Inferior parietal cortex (tissue), 1 donor: ENCODE measurements at regions not wholly inside any gene's neighbourhood (a gene's known extent, or its start where the extent isn't known, plus 50 kb on each side); places are given as distances from the start of the nearest gene placed in this dataset.

Source experiments
- DNase-seq: peaks from one replicate; pipeline ENCODE4 v3.0.0-alpha.2; 2016; ENCODE audit errors: extremely low spot score

DNA sequence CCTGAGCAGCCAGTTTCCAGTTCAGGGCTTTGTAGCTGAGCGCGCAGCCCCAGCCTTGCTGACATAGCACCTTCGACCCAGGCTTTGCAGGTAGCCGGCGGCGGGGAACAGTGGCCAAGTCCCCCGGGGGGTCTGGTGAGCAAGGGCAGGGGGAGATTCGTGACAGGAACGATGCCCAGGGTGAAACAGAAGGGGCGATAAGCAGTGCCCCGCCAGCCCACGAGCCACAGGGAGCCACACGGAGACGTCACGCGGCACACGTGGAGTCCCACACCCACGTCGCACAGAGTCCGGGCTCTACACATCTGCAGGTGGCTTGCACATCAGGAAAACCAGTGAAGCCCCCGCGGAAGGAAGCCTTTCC, 127.2 kb downstream of the SOX1 start:
- DNase-seq = no peak

DNA sequence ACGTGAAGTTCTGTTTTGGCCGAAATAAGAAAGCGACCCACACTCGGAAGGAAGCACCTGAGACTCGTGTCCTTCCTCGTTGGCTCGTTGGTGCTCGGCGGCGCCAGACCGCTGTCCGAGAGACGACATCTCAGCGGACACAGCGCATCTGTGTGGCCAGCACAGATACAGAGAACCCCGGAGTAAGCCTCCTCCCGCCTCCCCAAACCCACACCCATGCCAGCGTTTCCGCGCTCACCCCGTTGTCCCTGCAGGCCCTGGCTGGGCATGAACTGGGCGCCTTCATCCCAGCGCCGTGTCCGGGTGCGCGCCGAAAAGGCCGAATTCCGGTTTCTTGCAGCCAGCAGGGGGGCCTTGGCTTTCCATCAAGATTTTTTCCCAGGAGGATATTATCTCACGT, 127.6 kb downstream of the SOX1 start:
- no peak for DNase-seq

DNA sequence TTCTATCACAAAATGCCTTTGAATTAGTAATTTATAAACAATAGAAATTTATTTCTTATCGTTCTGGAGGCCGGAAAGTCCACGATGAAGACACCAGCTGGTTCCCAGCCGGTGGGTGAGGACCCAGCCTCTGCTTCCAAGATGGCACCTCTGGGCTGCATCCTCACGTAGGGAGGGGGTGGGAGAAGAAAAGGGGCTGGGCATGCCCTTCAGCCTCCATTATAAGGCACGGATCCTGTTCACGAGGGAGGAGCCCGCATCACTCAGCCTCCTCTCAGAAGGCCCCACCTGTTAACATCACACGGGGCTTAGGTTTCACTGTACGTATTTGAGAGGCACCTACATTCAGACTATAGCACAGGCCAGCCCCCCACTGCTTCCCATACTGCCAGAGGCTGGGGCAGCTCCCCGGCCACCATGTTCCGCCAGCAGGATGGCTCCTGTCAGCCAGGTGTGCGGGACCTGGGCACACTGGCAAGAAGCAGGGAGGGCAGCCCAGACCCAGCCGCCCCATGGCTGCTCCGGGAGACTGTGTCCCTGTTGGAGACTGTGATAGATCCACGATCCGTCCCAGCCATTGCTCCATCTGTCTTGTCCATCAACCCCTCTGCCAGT, 131.6 kb downstream of the SOX1 start:
- no peak for DNase-seq

DNA sequence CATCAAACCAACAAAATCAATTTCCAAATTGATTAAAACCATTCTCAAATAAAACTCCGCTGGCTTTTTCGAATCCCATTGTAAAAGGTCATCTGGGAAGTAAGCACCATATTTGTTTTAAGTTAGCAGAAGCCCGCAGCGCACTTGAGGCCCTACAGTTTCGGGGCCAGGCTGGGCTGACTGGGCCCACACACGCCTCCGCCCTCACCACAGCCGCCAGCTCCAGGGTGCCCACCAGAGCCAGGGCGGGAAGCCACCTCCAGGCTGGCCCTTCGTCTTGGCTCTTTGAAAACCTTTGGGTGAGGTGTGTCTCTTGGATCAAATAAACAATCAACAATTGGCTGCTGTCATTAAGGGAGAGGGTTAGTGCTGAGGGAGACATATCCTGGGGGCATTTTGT, 133.3 kb downstream of the SOX1 start:
- DNase-seq = no peak

DNA sequence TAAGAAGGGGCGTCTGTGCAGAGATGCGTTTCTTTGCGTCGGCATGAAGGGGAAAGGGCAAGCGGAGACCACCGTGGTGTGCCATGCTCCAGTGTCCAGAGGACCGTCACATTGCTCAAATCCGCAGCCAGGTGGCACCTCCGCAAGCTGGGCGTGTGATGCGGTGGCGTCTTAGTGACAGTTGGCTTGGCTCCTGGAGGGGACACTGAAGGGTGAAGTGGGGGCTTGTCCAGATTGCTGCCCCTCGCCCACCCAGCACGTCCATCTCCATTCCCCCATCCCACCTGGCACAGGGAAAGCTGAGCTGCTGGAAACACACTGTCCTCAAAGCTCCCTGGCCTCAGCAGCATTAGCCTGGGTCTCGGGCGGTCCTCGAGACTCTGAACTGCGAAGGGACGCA, 135.3 kb downstream of the SOX1 start:
- no peak for DNase-seq

DNA sequence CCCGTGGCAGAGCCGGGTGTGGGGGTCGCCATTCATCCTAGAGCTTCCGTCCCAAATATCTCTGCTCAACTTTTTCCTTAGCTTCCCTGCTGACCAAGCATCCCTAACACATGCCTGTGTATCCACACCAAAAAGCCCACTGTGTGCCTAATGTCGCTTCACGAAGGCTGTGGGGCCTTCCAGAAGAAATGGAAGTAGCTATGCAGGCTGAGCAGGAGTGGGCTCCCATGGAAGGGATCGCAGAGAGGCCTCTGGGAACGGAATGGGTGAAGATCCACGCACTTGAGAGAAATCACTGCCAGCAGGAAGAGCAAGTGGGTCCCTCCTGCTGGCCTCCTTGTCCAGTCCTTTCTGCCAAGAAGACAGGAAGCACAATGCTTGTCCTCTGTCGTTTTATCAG, 136.0 kb downstream of the SOX1 start:
- no peak for DNase-seq

DNA sequence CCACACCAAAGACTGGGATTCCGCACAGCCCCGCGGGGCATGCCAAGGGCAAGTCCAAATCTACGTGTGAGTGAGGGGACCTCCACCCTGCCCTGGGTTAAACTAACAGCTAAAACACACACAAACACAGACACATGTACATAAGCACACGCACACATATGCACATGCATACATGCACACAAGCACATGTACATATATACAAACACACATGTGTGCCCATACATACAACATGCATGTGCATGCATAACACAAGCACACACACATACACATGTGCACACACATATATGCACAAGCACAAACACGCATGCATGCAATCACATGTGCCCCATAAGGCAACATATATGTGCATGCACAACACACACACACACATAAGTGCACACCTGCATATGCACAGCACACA, 136.7 kb downstream of the SOX1 start:
- no peak for DNase-seq

DNA sequence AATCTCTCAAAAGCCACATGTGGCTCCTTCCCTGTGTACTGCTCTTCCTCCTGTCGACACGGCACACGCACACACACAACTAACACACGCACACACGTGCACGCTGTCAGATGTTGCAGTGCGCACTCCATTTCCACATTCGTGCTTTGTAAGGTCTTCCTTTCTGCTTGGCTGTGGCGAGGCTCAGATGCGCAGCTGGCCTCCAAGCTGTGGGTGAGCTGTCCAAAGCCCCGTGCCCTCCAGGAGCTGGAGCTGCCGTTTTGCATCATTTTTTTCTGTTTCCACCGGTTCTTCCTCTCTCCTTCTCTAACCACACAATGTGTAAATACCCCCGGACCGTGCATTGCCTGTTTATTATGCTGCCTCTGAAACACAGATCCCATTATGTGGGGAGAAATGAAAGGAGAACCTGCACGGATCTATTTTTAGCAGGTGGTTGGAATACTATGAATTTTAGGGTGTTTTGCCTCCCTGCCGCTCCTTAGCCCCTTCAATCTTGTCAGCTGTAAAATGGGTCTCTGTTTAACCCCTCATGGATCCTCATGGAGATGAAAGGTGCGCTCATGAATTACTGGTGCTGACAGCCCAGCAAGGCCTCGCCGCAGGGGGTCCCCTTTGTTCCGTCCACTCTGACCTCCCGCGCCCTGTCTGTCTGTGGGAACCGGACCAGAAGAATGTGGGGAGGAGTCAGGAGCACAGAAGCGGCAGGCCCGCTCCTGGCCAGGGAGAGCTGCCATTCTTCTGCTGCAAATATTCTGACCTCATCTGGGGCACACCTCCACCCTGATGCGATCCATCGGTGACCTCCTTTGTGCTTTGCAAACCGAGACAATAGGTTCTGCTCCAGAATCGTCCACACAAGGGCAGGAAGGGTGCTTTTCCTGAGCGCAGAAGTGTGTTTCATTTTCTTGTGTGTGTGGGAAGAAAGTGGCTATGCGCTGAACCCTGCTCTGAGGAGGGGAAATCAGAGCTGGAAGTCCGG, 137.7 kb downstream of the SOX1 start:
- DNase-seq = no peak

DNA sequence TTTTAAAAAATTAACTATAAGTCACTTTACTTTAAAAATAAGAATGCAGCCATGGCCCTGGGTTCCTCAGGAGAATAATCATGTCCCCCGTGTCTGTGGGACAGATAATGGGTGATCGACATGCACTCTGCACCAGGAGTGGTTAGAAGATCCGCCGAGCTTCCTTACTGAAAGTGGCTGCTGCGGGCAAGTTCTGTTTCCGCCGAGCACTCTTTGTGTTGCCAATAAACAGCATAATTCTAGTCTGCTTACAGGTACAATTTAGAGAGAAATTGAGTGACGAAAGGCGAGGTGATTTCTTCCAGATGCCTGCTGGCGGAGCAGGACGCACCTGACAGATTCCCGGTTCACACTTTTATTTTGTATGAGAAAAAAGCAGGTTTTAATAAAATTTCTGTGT, 139.0 kb downstream of the SOX1 start:
- no peak for DNase-seq

DNA sequence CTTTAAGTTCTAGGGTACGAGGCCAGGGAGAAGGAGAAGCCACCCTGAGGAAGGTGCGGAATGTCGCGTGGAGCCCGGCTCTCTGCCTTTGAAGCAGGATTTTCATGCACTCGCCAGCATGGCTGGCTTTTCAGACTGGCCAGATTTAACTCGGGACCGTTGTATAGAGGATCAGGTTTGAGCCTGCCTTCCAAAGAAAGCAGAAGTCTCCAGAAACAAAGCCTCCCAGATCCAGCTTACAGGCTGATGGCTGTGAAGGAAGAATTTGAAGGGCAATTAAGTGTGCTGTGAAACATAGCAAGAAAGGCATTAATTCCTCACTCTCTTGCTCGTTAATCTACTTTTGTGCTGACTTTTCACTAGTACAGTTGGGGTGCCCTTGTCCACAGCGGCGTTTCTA, 140.2 kb downstream of the SOX1 start:
- no peak for DNase-seq

DNA sequence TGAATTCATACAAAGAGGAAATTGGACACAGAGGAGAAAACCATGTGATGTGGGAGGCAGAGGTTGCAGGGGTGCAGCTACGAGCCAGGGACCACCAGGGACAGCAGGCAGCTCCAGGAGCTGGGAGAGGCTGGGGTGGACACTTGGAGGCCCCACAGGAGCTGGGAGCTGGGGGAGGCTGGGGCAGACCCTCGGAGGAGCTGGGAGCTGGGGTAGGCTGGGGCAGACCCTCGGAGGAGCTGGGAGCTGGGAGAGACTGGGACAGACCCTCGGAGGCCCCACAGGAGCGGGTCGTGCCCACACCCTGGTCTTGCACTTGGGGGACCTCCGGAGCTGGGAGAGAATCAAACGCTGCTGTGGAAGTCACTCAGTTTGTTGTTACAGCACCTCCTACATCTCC, 141.7 kb downstream of the SOX1 start:
- DNase-seq = no peak

DNA sequence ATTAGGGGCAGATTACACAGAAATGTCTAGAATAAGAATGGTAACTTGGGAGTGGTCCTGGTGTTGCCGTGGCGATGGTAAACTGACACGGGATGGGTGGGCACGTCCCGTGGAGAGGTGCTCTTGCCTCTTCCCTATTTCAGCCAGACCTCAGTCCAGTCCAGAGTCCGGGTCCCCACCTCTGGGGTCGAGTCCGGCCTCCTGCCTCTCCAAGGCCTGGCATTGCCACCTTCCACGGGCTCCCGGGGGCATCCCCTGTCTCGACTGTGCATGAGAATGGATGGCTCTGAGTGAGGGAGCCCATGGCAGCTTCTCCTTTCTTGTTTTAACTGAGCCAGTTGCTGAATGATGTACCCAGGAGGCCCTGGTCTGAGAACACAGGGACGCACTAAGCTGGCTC, 142.3 kb downstream of the SOX1 start:
- no peak for DNase-seq

DNA sequence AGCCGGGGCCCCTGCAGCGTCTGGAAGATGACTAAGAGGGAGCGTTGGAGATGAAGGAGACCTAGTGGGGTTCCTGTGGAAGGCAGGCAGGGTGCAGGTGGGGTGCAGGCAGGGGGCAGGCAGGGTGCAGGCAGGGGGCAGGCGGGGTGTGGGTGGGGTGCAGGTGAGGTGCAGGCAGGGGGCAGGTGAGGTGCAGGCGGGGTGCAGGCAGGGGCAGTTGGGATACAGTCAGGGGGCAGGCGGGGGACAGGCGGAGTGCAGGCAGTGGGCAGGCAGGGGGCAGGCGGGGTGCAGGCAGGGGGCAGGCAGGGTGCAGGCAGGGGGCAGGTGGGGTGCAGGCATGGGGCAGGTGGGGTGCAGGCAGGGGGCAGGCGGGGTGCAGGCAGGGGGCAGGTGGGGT, 142.8 kb downstream of the SOX1 start:
- DNase-seq = no peak

DNA sequence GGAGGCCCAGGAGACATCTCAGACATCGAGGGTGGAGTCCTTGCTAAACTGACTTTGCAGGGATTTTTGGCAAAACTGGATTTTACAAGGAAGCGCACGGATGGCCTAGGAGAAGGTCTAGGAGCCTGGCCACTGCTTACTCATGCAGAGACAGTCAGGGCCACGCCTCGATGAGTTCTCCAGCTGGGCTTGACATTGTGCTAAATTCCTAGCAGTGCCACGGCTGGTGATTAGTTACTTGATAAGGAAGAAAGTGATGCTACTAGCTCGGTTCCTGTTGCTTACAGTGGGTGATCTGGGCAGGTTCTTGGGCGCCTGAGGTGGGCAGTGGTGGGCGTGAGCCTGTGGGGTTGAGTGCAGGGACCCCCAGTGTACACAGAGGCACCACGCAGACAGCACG, 143.4 kb downstream of the SOX1 start:
- DNase-seq = no peak

DNA sequence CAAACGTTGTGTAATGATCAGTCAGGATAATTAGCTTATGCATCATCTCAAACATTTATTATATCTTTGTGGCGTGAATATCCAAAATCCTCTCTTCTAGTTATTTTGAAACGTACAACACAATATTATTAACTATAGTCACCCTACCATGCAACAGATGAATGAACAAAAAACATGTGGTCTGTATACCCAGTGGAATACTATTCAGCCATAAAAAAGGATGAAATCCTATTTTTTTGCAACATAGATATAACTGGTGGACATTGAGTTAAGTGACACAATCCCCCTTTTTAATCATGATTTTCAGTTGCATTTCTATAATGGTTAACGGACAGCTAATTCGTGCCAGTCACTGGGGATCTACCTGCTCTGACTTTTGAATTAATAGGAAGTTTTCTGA, 145.6 kb downstream of the SOX1 start:
- DNase-seq = no peak

DNA sequence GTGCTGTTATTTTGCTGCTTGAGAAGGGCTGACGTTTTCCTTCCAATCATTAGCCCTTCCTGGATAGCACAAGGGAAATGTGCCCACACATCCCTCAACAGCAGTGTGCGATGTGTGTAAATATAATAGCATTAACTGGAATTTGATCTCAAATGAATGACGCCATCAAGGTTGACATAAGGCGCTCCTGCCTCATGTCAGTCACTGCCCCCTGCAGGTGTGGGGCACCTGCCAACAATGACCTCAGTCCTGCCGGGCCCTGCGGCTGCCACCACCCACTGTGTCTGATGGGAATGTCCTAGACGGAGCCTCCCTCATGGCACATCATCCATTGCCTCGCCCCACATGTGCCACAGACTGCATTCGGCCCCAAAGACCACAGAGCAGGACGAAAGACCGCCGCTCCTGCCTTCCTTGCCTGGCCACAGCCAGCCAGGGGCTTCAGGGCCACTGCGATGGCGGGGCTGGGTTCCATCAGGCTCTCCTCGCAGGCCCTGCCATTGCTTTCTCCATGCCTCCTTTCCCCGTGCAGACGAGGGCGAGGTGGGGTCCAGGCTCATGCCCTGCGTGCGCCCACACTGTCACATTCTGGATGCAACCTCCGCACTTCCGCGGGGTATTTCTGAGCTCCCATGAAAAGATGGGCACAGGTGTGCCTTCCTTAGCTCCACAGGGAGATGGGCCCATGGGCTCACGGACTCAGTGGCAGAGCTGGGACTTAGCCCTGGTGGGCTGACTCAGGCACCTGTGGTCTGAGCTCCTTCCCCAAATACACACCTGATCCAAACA, 146.7 kb downstream of the SOX1 start:
- no peak for DNase-seq

DNA sequence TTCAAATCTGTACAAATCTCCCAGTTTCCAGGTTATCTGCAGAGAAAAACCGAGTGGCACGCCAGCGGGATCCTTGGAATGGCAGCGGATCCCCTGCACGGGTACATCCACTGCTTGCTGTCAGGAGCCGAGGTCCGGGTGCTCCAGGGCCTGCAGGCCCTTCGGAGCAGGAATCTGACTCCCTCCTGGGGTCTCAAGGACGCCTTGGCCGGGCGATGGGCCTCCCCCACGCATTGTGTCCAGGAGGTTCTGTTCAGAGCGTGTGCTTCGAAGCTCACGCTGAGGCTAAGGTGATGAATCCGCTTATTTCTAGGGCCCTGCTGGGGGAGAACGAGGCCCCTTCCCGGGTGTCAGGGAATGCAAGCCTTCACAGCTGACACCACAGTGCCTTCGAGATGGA, 148.9 kb downstream of the SOX1 start:
- no peak for DNase-seq

DNA sequence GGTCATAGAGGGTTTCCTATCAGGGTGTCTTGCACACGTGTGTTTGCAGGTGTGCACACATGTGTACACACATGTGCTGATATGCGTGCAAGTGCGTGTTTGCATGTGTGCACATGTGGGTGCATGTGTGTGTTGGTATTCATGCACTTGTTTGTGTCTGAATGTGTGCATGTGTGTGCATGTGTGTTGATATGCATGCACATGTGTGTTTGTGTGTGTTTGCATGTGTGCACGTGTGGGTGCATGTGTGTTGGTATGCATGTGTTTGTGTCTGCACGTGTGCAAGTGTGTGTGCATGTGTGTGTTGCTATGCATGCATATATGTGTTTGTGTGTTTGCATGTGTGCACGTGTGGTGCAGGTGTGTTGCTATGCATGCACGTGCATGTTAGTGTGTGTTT, 150.5 kb downstream of the SOX1 start:
- no peak for DNase-seq

DNA sequence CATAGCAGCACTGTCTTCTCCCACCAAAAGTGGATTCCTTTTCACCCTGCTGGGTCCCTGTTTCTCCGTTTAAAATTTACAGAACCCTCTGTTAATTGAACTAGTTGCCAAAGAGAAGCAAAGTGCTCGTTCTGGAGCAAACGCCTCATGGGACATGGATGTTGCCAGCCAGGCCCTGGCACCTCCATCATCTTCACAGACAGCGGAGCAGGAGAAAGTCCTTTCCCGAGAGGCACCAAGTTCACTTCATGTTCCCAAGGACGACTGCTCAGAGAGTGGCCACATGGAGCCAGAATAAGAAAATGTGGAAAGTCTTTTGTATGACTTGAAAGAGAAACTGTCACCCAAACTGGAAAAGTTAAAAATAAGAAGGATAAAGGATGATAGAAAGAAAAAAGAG, 151.5 kb downstream of the SOX1 start:
- DNase-seq = no peak

DNA sequence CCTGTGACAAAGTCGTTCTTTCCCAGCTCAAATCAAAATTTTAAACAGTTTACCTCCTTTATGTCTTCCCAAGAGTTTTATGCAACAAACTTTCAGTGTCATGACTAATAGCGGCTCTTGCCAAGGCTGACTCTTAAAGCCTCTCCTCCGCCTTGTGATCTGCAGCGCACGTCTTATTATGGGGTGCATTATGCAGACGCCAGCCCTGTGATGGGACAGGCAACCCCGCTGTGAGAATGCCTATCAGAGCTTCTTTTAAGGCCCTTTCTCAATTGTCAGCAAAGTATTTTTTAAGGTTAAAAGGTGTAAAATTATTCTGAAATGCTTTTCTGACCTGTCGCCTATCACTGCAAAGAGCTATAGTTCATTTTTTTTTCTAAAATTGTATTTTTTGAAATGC, 152.8 kb downstream of the SOX1 start:
- no peak for DNase-seq

DNA sequence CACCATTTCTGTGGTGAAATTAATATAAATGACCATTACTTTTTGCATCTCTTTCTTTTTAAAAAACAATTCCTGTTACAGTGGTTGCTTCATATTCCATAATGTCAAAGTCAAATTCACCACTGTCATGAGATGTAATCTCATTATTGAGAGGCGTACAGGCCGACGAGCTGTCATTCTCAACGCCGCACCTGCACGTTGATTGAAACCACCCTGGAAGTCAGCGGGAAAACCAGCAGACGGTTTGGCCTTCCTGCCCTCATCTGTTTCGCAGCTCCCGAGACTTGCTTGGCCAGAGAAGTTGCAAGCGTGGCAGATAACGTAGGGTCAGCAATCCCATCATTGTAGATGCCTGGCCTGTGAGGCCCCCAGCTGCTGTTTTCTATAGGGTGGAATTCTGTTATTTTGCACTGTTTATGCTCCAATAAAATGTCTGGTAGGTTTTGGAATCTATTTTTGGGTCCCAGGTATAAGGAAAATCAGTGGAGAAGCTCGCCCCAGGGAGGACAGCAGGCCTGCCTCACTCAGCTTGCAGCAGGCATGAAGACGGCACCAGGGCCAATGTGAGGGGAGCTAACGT, 153.4 kb downstream of the SOX1 start:
- DNase-seq = no peak

DNA sequence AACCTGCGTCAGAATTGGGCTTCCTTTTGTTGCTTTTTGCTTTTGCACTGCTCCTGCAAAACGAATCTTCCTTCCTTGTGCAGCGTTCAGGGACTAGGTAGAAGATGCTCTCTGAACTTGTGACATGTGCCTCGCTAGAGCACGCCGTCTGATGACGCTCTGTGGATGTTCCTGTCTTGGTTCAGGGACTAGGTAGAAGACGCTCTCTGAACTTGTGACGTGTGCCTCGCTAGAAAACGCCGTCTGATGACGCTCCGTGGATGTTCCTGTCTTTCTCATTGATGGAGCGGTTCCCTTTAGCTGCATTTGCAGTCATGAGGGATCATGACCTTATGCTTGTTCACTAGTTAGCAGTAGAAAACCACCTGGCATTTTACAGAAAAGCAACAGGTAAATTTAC, 154.0 kb downstream of the SOX1 start:
- no peak for DNase-seq
